GM19035 (cell line): ENCODE measurements at regions not wholly inside any gene's neighbourhood (a gene's known extent, or its start where the extent isn't known, plus 50 kb on each side); places are given as distances from the start of the nearest gene placed in this dataset.

Source experiments
- ATAC-seq: cut with Tn5 transposase; IDR thresholded peaks from one replicate; pipeline ENCODE4 v1.9.1; 2021; ENCODE audit not compliant: unreplicated experiment

DNA sequence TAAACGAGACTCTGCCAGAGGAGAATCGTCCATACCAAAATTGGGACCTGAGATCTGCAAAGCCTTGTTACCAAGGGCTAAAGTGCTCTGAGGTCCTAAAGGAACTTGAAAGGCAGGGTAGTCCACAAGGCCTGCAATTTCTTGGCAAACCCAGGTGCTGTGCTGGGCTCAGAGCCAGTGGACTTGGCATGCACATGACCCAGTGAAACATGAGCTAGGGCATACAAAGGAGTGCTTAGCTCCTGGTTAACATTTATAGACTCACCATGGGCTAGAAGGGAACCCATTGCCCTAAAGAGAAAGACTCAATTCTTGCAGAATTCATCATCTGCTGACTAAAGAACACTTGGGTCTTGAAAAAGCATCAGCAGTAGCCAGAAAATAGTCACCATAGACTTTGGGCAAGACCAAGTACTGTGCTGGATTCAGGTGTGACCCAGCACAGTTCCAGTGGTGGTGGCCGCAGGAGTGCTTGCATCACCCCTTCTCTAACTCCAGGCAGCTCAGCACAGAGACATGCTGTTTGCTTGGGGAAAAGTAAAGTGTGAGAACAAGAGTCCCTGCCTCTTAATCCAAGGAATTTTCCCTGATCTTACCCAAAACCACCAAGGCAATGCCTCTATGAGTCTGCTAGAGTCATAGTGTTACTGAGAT, 1069.4 kb upstream of the ADGRL2 start:
- no peak for ATAC-seq

DNA sequence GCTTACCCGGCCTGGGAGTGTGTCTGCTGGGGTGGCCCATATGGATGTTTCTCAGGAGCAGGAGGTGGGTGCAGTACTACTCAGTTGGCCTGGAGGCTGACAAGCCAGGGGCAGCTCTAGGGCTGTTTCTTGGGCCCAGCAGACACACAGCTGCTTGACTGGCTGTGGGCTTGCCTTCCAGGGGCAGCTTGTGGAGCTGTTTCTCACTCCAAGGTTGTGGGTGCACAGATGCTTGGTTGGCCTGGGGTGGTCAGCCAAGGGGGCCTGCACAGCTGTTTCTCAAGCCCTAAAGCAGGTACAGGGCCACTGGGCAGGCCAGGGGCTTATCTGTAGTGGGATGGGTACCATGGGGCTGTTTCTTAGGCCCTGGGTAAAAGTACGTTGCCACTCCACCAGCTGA, 1078.1 kb upstream of the ADGRL2 start:
- ATAC-seq = no peak

DNA sequence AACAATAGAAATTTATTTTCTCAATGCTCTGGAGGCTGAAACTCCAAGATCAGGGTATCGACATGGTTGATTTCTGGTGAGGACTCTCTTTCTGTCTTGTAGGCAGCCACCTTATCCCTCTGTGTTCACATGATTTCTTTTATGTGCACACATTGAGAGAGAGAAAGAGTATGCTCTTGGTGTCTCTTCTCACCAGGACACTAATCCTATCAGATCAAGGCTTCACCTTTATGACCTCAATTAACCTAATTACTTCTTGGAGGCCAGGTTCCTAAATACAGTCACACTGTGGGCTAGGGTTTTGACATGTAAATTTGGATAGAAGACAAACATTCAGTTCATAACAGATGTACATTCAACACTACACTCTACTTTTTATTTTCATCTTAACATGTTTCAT, 1094.2 kb upstream of the ADGRL2 start:
- no peak for ATAC-seq

DNA sequence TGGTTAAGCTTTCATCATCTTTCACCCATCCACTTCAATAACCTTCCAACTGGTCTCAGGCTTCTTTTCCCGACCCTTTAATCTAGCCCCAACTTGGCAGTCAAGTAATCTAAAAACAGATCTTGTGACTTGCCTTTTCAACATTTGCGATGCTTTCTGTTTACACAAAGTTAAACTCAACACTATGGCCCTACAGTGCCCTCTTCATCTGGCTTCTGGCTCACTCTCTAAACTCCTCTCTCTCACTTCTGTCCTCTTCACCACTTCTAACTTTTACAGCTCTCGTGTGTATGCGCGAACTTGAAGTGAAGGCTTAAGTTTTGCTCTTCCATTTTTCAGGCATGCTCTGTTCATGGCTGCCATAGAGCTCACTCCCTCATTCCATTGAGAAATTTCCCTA, 1122.3 kb upstream of the ADGRL2 start:
- ATAC-seq = no peak

DNA sequence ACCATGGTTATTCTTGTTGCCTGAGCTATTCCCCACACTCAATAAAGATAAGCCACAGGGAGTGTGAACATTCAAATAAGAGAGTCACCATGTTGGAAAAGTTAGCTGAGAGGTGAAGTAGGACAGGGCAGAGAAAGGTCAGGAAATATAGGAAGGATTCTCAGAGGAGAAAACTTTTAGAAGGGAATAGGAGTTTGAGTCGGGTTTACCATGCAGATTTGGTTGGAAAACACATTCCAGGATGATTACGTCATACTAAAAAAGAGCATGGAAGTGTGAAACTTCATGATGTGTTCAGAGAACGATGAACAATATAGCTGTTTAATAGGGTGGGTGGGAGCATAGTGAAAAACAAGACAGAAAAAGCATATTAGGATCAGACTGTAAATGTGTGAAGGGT, 1125.3 kb upstream of the ADGRL2 start:
- no peak for ATAC-seq

DNA sequence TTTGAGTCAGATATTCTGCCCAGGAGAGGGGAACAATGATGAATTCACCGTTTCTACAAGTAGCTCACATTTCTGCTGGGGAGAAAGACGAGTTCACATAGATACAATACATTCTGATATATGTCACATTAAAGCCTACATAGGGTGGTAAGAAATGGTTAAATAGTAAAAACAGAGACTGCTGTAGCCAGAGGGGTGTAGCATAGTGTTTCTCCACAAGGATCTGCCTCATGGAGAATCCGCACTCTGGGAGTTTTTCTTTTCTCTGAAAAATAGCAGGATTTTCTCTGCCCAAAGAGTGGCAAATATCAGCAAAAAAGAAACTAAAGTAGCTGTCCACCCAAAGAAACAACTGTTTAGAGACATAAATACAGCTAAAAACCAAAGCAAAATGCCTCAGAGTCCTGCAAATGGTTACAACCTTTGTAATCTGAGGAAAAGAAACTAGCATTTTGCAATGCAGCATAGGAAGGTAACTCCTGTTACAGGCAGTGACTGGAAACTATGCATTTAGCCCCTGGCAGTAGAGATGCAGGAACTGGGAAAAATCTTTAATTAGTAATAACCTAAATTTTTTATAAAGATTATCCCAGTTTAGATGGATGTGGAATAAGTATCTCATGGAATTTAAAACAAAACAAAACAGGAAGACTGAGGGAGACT, 1126.7 kb upstream of the ADGRL2 start:
- ATAC-seq = no peak

DNA sequence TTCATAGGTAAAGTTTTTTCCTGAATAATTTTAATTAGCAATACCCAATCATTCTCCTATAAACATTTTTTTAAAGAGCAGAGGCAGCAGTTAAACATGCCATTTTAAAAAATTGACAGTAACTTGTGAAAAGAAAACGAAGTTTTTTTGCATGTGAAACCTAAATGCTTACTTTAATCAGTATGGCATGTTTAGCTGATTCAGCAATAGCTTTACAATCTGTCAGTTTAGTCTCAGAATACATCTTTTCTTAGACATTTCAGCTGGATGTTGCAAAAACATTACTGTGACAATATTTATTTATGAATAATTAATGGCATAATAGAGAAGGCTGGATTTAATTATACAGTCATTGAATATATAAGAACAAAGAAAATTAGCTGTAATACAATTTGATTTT, 1132.4 kb upstream of the ADGRL2 start:
- ATAC-seq = no peak

DNA sequence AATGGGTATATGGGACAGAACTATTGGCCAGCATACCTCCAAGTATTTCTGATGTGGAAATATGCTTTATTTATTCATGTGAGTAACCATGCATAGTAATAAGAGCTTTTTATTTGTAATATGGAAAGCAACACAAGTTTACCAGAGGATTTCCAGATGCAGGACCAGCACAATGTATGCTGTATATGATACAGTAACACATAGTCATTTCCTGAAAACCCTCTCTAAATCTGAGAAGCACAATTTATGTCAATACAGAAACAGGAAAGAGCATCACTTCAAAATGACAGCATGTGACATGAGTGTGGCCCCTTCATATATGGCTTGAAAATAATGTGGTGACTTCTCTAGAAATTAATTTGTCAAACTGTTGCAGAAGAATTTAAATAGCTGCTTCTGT, 1134.7 kb upstream of the ADGRL2 start:
- ATAC-seq = no peak

DNA sequence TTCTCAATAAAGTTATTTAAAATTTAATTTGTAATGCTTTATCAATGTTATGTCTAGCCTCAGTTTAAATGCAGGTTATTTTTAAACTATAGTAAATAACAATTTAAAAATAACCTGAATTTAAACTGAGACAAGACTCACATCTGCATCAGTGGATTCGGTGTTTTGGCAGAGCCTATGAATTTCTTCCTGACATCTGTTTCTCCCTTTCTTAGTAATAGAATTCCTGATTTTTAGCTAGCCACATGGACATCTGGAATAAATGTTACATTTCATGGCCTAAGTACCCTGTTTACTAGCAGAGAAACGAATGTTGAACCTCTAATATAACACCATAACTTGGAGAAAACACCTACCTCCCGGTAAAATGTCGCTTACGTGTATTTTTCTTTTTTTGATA, 1141.6 kb upstream of the ADGRL2 start:
- no peak for ATAC-seq

DNA sequence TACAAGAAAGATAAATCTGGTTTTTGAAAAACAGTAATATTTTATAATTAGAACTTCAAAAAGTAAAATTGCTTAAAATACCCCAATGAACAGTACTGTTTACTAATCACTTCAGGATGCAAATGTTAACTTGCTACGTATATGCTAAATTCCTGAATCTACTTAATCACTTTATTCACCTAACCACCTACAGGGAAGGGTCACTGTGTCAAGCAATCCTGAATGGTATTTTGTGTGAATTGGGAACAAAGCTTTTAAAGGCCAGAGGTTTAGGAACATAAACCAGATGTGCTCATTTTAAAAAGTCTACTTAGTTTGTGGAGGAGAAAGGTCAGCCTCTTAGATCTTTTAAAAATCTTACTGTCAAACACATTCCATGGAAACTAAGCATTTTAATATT, 1143.0 kb upstream of the ADGRL2 start:
- no peak for ATAC-seq

DNA sequence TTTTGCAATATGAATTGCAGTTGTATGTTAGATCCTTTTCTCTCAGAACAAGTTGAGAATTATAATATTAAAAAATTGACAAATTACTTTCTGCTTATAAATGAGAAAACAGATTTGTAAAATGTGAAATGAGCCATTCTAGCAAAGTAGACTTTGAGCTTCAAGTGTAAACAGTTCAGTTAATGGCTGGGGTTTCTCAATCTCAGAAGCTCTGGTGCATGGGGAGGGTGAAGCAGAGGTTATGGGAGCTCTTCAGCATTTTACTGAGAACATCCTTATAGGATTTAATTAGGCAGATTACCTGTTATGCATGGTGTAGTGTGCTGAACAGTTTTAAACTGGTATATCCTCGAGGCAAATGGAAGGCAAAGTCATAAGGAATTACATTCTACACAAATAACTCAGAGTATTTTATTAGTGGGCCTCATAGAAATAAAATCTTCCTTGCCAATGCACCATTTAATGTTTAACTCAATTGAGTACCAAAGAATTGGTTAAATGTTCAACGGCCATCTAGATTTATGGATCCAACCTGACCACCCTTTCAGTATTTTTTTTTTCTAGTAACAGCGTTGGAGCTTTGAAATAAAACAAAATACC, 1143.6 kb upstream of the ADGRL2 start:
- ATAC-seq = no peak

DNA sequence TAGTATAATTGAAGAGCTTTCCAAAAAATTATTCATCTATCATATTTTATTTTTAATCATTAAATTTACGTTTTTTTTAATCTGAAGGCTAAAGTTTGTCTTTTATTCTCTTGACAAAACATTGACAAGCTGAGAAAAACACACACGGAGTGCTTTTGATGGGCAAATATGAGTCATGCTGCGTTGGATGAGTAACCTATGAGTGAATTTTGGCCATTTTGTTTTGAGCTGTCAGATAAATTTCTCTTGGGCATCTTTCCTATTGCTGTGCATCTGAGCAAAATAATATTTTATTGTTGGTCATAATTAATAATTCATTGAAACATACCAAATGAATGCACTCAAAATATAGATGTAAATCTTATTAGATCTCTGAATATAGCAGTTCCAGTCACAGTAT, 1144.1 kb upstream of the ADGRL2 start:
- ATAC-seq = no peak

DNA sequence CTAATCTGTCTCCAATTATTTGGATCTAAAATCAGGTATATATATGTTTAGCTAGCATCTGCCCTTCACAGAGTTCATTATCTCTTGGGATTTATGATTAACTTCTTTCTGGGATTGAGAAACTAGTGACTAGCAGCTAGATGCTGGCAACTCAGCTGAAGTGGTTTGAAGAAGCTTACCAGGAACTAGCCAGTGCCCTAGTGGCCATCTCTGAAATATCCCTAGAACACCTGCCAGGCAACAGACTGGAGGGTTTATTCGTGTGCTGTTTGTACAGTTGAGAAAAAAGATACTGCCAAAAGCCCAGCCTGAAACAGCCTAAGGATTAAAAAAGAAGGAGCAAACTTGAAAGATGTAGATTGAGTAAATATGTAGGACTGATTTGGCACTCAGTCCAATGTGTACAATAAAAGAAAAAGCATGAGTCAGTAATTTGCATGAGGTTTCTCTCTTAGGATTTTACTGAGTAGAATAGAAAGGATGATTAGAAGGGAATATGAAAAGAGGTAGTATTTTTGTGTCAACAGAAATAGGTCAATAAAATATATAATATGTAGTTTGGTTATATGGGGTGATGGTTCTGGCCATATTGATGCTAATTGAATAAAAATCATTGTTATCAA, 1144.6 kb upstream of the ADGRL2 start:
- peak; percentile 82 for ATAC-seq

DNA sequence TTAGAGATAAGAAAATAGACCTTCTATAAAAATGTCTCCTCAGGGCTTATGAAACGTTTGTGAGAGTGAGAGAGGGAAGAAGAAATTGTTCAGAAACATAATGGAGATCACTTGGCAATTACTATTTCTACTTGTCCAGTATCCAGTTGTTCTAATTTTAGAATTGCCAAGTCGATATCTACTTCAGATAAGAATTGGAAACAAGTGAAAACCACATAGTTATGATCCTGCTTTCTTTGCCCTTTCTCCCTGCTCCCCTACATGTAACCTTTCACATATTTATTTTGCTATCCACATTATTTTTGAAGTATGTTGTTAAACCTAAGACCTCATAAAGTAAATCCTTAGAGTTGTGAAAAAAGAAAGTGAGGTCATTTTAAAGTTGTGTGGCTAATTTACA, 1154.7 kb upstream of the ADGRL2 start:
- ATAC-seq = no peak

DNA sequence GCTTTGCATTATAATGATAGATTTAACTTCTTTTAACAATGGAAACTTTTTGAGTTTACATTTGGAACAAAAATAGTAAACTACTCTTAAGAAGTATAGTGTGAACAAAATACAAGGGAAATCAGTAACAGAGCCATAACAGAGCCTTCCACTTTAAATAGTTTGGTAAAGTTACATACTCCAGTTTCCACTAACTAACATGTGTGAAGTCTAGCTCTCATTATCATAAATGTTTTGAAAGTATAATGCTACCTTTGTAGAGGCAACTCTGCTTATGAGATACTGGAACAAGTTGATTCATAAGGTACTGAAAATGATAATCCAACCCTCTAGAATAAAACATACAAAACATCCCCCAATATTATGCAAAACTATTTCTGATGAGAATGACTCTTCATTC, 1155.1 kb upstream of the ADGRL2 start:
- ATAC-seq = no peak

DNA sequence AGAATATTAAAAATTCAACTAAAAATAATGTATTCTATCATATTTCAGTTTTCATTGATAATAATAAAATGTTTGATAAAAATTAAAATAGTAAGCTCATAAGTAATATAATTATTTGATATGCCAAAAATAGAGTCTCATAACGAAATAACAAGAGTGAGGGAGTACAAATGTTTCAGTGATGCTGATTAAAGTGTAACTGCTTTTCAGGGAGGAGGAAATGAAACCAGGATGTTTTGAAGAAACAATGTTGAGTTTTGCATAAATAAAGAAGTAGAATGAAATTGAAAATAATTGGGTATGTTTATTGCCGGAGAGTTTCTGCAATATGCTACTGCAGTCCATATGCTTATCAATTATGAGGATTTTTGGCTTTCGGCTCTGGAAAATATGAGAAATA, 1159.8 kb upstream of the ADGRL2 start:
- peak; percentile 44 for ATAC-seq

DNA sequence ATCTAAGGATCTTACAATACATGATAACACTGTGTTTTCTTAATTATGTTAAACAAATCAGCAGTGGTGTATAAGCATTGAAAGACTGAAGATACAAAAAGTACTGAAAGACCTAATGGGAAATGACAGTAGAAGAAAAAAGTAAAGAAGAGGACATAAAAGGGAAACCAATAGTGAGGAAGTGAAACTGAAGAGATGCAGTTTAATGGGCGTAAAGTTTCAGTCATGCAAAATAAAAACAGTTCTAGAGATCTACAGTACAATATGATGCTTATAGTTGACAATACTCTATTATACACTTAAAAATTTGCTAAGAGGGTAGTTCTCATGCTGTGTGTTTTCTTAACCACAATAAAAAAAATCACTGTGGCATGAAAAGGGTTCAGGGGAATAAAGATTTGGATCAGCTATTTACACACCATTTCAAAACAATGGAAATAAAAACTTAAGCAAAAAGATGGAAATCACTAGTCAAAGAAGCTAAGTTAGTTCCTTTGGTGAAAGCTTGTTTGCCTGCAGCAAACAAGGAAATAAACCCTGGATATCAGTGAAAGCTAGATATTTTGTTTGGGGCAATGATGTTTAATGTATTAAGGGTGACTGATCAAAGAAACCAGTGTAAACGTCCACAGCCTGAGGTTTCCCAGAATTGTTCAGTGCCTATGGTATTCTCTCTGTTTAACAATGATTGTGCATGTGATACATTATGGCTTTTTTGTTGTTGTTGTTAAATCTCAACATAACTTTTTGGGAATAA, 1160.8 kb upstream of the ADGRL2 start:
- ATAC-seq = peak; percentile 97

DNA sequence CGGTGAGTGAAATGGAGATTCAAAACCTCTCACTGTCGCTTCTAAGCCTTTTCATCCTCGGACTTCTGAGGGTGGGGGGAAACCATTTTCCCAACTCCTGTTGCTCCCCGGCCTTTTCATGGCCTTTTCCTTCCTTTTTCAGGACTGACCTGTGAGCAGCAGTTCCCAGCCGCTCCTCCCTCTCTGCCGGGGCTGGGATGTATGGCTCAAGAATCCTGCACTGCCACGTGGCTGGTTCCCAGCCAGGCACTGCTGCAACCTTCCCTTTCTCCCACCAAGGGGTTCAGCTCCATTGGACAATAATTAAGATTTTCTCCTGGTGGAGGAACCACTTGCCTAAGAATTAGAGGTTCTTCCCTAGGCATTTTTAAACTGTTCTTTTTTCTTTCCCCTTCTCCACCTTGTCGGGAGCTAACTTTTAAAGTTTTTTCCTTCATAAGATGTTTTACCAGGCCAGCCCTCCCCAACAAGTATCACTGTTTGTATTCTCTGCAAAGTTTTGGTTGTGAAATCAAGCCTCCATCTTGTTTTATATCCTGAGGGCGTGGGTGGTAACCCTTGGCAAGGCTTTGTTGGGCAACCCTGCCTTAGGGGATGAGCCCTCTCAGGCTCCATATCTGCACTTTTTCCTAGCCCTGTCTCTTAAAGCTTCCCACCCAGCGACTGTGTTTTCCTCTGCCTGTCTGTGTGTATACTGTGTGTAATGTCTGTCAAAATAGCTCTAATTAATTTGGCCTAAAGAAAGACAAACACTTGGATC, 1166.6 kb upstream of the ADGRL2 start:
- ATAC-seq = no peak

DNA sequence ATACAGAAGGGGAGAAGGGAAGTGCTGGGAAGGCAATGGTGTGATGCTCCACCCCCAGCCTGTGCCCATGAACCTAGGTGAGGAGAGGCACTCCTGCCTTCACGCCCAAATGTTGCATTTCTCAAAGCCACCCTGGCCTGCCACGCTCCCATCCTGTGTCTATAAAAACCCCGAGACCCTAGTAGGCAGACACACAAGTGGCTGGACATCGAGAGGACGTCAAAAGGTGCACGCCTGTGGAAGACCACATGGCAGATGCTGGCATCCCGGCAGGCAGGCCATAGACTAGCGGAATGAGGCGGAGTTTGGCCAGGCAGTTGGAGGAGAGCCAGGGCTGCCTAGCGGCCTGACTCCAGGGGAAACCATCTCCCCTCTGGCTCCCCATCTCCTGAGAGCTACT, 1168.5 kb upstream of the ADGRL2 start:
- no peak for ATAC-seq

DNA sequence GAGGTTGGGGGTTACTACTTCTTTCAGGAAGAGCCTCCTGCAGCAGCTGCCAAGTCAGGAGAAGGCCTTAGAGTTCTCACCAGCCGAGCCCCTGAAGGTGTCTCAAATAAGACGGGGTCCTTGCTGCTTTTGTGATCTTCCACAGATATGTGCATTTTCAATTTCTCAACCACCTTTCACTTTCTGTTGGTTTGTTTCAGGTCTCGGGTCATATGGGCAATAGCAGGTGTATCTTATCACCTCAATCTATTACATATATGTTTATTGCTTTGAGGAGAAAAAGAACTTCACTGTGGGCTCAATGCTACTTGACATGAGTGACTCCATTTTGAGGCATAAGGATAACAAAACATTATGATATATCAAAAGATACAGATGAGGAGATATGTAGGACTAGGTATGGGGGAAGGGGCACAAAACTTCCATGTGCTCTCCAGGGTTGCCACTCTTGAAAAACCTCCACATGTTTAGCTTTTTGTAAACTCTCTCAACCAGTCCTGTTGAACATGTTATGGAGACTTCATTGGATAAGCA, 1171.4 kb upstream of the ADGRL2 start:
- ATAC-seq = no peak

DNA sequence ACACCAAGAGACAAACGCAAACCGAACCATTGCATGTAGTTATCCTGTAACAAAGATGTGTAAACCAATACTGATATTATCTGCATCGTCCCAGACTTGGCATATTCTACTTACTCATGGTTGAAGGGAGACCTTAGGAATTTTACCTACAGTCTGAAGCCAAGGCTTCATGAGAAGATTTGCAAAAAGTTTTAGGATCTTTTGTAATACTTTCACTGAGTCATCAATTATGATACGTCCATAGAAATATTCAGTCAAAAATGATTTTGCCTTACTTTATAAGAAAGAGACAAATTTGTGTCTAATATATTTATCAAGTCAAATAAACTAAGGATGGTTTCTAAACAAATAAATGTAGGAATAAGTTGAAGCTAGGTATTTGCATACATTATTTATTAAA, 1176.1 kb upstream of the ADGRL2 start:
- no peak for ATAC-seq
